Right atrium auricular region (tissue), 2 donors: ENCODE measurements at regions not wholly inside any gene's neighbourhood (a gene's known extent, or its start where the extent isn't known, plus 50 kb on each side); places are given as distances from the start of the nearest gene placed in this dataset.
A peak's percentile ranks its signal among the peaks of the same experiment; 100 is the strongest.

Experiments used
- DNase-seq: peaks from one replicate; pipeline ENCODE4 v3.0.0-alpha.2; 2019; ENCODE audit warnings: low spot score
- H3K27ac ChIP-seq, 2 donors: fragments of 200-600 bp; sonication (generic); 1 replicate in 1 of 2; 2 replicates in 1 of 2; pipeline ENCODE4 v1.5.1; 2016 to 2019
- H3K27me3 ChIP-seq, 2 donors: fragments of 200-600 bp; sonication (generic); one replicate each; pipeline versions ENCODE4 v1.5.1 to v1.6.0; 2017 to 2019
- H3K36me3 ChIP-seq: fragments of 200-600 bp; sonication (generic); one replicate; pipeline ENCODE4 v1.5.1; 2016
- H3K4me1 ChIP-seq, 2 donors: fragments of 200-600 bp; sonication (generic); one replicate each; pipeline versions ENCODE4 v1.5.1 to v1.6.0; 2017 to 2019
- H3K4me3 ChIP-seq, 2 donors: fragments of 200-600 bp; sonication (generic); 1 replicate in 1 of 2; 2 replicates in 1 of 2; pipeline ENCODE4 v1.5.1; 2017 to 2019; ENCODE audit warnings: mild to moderate bottlenecking in 1 of 2, moderate library complexity in 1 of 2
- H3K9me3 ChIP-seq, 2 donors: fragments of 200-600 bp; sonication (generic); one replicate each; pipeline ENCODE4 v1.5.1; 2019
- TF ChIP-seq, protein P1 (sequence below), 2 donors: fragments of 200-600 bp; sonication (generic); IDR thresholded peaks; one replicate each; pipeline ENCODE4 v1.5.1; 2019; ENCODE audit warnings: antibody characterized with exemption in 2 of 2

DNA sequence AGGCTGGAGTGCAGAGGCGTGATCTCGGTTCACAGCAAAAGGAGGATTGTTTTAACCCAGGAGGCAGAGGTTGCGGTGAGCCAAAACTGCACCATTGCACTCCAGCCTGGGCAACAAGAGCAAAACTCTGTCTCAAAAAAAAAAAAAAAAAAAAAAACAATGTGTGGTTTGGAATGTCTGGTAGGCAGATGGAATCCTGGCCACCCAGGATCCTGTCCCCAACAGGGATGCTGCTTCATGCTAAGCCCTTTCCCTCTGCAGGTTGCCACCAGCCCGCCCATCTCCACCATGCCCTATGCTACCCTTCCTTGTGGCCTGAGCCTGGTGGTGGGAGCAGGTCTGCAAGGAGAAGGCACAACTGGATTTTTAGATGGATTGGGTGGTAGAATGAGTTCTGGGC, 129.7 kb upstream of the HAND1 start:
- peaks cover 0 to 11% of the 10 kb centered on the region in 2 donors for H3K27me3 ChIP-seq
- no peak overlapping the region for H3K4me3 ChIP-seq
- no peak for DNase-seq
- no peaks in the 10 kb centered on the region for H3K36me3 ChIP-seq
- H3K27ac ChIP-seq = no peak overlapping the region
- TF ChIP-seq, protein P1, sequence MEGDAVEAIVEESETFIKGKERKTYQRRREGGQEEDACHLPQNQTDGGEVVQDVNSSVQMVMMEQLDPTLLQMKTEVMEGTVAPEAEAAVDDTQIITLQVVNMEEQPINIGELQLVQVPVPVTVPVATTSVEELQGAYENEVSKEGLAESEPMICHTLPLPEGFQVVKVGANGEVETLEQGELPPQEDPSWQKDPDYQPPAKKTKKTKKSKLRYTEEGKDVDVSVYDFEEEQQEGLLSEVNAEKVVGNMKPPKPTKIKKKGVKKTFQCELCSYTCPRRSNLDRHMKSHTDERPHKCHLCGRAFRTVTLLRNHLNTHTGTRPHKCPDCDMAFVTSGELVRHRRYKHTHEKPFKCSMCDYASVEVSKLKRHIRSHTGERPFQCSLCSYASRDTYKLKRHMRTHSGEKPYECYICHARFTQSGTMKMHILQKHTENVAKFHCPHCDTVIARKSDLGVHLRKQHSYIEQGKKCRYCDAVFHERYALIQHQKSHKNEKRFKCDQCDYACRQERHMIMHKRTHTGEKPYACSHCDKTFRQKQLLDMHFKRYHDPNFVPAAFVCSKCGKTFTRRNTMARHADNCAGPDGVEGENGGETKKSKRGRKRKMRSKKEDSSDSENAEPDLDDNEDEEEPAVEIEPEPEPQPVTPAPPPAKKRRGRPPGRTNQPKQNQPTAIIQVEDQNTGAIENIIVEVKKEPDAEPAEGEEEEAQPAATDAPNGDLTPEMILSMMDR (IDR thresholded peaks at IDR 0.05) = no peak
- H3K9me3 ChIP-seq = no peaks in the 10 kb centered on the region
- H3K4me1 ChIP-seq = peaks cover 0 to 22% of the 10 kb centered on the region in 2 donors

GRCh38 chr5:154606246-154606645, 128.2 kb upstream of the HAND1 start:
- peaks cover 0 to 9% of the 10 kb centered on the region in 2 donors for H3K27me3 ChIP-seq
- no peak for DNase-seq
- TF ChIP-seq, protein P1 (IDR thresholded peaks at IDR 0.05) = no peak
- H3K27ac ChIP-seq = no peak overlapping the region
- peaks cover 0 to 18% of the 10 kb centered on the region in 2 donors for H3K4me1 ChIP-seq
- no peak overlapping the region for H3K4me3 ChIP-seq
- H3K36me3 ChIP-seq = no peaks in the 10 kb centered on the region
- H3K9me3 ChIP-seq = no peaks in the 10 kb centered on the region

- no peak for DNase-seq
- Histone ChIP-seq H3K4me1 (peaks cover 0 to 6% of the 10 kb centered on the region in 2 donors), H3K27me3 (no peaks in the 10 kb centered on the region), H3K36me3 (no peaks in the 10 kb centered on the region), H3K4me3 (peak overlapping the region; percentile 14 to 24), H3K9me3 (no peaks in the 10 kb centered on the region), H3K27ac (no peak overlapping the region)
- TF ChIP-seq, protein P1 (IDR thresholded peaks at IDR 0.05) = no peak
These were observed 126.1 kb upstream of the HAND1 start for GRCh38 chr5:154603953-154604679.

- H3K4me1 ChIP-seq = peaks cover 0 to 6% of the 10 kb centered on the region in 2 donors
- no peak overlapping the region for H3K27ac ChIP-seq
- no peak overlapping the region for H3K4me3 ChIP-seq
- DNase-seq = no peak
- TF ChIP-seq, protein P1 (IDR thresholded peaks at IDR 0.05) = no peak
- H3K36me3 ChIP-seq = no peaks in the 10 kb centered on the region
- no peaks in the 10 kb centered on the region for H3K9me3 ChIP-seq
- H3K27me3 ChIP-seq = no peaks in the 10 kb centered on the region
These were observed 125.5 kb upstream of the HAND1 start for GRCh38 chr5:154603485-154603884.

DNA sequence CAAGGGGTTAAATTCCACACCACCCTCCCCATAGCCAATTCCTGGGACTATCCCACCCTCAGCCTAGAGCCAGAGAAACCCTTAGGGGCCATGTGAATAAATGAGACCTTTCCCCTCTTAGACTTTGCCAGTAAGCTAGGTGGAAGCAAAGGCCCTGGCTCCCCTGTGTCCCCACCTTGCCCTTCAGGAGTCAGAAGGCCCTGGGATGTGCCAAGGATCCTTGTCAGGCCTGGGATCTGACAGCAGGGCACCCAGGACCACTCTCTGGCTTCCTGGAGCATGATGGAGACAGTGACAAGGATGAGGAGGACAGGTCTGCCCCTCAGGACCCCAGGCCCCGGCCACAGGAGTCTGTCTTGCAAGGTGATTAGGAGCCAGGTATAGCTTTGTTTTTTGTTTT, 125.0 kb upstream of the HAND1 start:
- no peaks in the 10 kb centered on the region for H3K27me3 ChIP-seq
- TF ChIP-seq, protein P1 (IDR thresholded peaks at IDR 0.05) = no peak
- peaks cover 0 to 6% of the 10 kb centered on the region in 2 donors for H3K4me1 ChIP-seq

GRCh38 chr5:154601014-154601413, 123.0 kb upstream of the HAND1 start:
- Histone ChIP-seq H3K9me3 (no peaks in the 10 kb centered on the region), H3K4me1 (peaks cover 0 to 6% of the 10 kb centered on the region in 2 donors), H3K4me3 (no peak overlapping the region), H3K27me3 (no peaks in the 10 kb centered on the region), H3K36me3 (no peaks in the 10 kb centered on the region), H3K27ac (no peak overlapping the region)
- TF ChIP-seq, protein P1 (IDR thresholded peaks at IDR 0.05) = no peak
- DNase-seq = no peak

More for the DNA sequence above, 125.0 kb upstream of the HAND1 start:
- H3K4me3 ChIP-seq = no peak overlapping the region
- no peaks in the 10 kb centered on the region for H3K9me3 ChIP-seq
- DNase-seq = no peak
- H3K27ac ChIP-seq = no peak overlapping the region
- no peaks in the 10 kb centered on the region for H3K36me3 ChIP-seq
